ENCODE measurements at regions not wholly inside any gene's neighbourhood (a gene's known extent, or its start where the extent isn't known, plus 50 kb on each side); places are given as distances from the start of the nearest gene placed in this dataset.

DNA sequence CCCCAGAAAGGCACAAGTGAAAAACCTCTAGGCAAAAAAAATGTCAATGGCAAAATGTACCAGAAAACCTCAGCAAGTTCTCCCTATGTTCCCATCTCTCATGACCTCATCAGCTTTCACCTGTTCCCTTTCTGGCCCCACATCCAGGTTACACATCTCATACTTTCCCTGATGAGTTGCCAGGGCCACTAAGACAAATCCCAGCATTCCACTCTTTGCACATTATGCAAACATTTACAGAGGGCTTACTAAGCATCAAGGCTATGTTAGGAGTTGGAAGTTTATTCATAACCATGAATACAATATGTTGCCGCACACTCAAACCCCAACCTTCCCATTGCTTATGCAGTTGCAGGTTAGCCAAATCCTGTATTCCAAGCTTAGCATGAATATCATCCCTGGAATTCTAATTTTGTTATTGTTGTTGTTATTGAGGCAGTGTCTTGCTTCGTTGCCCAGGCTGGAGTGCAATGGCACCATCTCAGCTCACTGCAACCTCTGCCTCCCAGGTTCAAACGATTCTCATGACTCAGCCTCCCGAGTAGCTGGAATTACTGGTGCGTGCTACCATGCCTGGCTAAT, 129.3 kb upstream of the UBE2E2 start:
- DNase-seq (ENCODE audit: extremely low read depth, low read depth, low spot score), result no peak

DNA sequence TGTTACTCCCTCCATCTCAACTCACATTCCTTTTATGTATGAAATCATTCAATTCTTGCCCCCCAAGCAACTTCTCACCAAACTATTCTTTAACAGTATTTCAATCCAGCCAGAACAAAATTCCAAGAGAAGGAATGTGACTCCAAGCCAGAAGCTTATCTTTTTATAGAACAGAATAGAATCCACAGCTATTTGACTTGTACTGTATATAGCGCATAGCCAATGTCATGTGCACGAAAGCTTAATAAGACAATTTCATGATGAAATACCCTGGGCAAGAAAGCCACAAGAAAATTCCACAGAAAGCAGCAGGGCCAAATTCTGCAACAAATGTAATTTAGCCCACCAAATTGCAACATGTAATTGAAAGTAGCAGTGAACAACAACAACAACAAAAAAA, 127.6 kb upstream of the UBE2E2 start:
- no peak for DNase-seq (ENCODE audit: extremely low read depth, low read depth, low spot score)

DNA sequence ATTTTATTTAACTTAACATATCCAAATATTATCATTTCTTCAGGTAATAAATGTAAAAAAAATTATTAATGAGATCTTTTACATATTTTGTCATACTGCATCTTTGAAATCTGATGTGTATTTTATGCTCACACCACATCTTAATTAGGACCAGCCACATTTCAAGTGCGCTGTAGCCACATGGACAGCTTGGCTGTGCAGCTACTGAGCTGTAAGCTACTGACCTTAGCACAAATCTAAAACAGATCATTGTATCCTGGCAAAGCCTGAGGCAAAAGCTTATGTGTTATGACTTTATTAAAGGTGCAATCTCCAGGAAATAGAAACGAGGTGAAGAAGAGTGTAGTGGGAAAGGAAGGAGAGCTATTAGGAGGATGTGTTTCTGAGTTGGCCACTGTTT, 126.7 kb upstream of the UBE2E2 start:
- no peak for DNase-seq (ENCODE audit: extremely low read depth, low read depth, low spot score)

DNA sequence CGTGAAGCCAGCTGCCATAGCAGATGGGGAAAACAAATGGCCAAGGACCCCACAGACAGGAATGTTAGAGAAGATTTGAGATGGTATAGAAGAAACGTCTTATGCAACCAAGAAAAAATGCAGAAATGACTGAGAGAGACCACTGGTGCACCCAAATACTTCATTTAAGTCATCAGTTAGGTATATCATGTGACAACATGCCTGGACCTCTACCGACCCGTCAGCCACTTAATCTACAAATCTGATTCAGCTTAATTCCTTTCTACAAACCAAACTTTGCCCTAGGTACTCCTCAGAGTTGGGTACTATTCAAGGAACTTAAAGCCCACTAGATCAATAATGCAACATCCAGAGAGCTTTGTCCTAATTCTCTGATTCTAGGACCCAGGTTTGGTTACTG, 126.0 kb upstream of the UBE2E2 start:
- DNase-seq (ENCODE audit: extremely low read depth, low read depth, low spot score), result no peak

DNA sequence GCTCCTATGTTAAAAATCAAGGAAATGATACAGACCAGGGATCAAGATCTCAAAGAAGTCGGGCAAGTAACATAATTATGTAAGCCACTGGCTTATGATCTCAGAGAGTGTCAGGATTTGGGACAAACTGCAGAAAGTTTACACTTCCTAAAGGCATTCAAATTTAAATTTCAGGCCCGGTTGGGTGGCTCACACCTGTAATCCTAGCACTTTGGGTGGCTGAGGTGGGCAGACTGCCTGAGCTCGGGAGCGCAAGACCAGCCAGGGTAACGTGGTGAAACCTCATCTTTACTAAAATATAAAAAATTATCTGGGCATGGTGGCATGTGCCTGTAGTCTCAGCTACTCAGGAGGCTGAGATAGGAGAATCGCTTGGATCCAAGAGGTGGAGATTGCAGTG, 124.4 kb upstream of the UBE2E2 start:
- DNase-seq (ENCODE audit: extremely low read depth, low read depth, low spot score), result no peak

DNA sequence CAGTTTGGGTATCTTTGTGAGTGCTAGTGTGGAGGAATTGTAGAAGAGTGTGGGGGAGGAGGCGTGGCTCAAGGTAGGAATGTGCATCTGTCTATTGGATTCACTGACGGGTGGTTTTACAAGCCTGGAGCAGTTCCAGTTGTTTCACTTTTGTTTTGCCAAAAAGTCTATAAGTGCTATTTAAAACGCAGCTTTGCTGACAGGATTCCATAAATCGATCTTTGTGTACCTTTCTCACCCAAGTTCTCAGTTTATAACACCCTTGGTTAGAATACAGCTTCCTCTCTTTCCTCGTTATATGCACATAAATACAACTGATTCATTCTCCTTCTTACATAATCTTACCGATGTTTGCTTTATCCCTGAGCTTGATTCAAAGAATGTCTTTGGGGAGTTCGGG, 123.2 kb upstream of the UBE2E2 start:
- no peak for DNase-seq (ENCODE audit: extremely low read depth, low read depth, low spot score)

DNA sequence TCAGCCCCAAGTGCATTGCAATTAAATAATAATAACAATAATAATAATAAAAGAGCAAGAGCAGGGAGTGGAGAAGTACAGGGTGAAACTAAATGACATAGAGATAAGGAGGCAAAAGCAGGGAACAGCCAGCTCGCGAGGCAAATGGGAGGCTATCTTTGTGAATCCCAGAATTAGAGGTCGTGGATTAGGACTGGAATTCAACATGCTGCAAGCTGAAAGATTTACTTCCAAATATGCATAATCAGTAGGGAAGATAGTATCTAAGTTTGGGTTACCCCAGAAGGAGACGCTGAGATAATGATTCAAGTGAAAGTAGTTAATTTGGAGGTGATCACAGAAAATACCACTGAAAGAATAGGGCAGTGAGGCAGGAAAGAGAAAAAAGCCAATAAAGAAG, 119.4 kb upstream of the UBE2E2 start:
- DNase-seq (ENCODE audit: extremely low read depth, low read depth, low spot score), result no peak

DNA sequence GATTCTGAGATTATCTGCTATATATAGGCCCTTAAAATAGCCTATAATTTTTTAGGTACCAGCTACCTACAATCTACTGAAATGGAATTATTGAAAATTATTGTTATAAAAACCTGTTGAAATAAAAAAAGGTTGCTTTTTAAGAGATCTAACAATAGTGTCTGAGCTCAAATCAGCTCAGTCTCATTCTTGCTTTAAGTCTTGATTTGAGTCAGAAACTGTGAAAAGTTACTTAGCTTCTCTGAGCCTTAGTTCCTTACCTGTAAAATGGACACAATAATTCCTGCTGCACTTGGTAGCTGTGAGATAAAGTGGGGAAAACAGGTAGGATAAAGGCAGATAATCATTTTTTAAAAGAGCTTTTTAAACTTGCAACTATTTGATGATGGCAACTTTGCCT, 118.8 kb upstream of the UBE2E2 start:
- no peak for DNase-seq (ENCODE audit: extremely low read depth, low read depth, low spot score)

DNA sequence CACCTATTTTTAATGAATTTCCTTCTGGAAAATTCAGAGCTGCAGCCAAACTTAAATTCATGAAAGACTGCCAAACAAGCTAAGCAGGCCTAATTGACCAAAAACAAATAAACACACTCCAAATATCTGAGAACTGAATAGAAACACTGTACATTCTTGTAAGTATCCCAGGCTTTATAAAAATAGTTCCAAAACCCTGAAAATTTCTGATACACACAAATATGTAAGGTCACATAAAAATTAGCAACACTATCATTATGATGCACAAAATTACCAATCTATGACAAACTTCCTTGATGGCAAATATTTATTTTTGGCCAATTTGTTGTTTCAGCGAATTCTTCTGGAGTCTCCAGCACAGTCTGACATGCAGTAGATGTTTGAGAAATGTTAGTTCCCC, 117.9 kb upstream of the UBE2E2 start:
- no peak for DNase-seq (ENCODE audit: extremely low read depth, low read depth, low spot score)

DNA sequence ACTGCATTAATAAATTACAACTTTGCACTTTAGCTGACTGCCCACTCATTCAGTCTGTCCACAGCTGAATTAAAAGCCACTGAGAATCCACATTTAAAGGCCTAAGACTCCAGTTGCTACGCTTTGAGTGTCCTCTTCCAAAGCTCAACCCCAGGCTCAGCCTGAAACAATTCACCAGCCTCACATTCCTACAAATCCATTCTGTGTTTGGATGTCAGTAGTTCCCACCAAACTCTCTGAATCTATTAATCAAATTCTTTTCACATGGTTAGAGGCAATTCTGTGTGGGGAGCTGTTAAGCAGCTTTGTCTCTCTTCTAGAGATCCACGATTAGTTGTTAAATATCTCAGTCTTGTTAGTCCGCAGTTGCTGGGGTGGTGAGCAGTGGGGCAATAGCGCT, 116.8 kb upstream of the UBE2E2 start:
- no peak for DNase-seq (ENCODE audit: extremely low read depth, low read depth, low spot score)

DNA sequence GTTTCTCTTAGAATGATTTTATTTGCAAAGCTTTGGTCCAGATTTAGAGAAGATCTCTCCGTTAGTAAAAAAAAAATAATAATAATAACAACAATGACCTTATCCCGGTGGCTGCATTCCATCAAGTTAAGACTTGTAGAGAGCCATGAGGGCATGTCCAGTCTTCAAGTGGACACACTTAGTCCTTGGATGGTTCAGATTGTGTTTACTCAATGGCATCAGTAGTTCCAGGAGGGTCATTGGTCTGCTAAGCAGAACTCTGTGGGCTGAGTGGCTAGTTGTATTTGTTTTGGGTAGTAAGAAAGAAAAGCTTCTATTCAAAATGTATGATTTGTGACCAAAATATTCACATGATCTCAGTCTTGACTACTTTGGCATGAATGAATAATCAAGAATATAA, 116.3 kb upstream of the UBE2E2 start:
- no peak for DNase-seq (ENCODE audit: extremely low read depth, low read depth, low spot score)

DNA sequence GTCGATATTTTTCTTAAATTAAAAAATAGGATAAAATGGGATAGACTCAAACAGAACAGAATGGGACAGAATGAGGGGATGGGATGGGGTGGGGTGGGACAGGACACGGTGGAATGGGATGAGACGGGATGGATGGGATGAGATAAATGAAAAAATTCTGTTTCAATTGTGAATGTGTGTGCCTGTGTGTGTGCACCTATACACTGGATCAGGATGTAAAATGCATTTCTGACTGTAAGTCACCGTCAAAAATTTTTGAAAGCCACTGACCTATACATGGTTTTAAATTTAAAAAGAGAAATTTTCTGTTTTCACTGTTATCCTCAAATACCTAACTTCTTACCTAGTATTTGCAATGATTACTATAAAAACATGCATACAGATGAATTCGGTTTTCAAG, 108.7 kb upstream of the UBE2E2 start:
- DNase-seq (ENCODE audit: extremely low read depth, low read depth, low spot score), result no peak

DNA sequence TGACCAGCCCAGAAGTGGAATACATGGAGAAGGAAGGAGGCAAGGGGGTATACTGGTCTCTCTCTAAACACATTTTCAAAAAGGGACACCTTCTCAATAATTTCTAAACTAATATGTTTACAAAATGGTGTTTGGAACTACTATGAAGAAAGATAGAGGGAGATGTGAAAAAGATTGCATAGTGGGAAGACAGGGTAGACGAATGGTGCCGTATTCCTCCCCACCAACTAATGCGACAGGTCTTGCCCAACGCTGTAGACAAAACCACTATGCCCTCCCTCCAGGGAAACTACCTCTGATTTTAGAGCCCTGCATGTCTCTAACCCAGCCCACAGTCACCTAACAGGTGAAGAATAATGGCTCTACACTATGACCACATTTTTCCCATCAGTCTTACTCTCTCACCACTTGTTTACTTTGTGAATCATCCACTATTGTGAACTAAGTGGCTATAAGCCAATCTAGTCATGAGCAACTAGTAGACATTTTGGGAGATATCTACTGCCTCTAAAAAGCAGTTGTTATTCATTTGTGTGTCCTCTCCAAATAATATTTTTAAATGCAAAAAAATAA, 108.2 kb upstream of the UBE2E2 start:
- no peak for DNase-seq (ENCODE audit: extremely low read depth, low read depth, low spot score)

DNA sequence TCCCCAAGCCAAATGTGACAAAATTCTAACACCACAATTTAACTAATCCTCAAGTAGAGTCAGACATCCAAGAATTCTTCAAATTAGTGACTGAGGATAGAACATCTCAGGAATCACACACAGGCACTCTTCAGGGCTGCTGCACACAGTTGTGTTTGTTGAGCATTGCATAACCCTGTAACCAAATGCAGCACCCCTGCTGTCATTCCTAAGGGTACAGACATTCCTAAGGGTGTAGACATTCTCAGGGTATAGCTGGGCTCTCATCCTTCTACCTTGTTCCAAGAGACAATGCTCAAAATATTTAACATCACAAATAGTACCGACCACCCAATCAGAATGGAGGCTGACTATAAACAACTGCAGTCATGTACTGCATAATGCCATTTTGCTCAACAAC, 107.1 kb upstream of the UBE2E2 start:
- no peak for DNase-seq (ENCODE audit: extremely low read depth, low read depth, low spot score)

DNA sequence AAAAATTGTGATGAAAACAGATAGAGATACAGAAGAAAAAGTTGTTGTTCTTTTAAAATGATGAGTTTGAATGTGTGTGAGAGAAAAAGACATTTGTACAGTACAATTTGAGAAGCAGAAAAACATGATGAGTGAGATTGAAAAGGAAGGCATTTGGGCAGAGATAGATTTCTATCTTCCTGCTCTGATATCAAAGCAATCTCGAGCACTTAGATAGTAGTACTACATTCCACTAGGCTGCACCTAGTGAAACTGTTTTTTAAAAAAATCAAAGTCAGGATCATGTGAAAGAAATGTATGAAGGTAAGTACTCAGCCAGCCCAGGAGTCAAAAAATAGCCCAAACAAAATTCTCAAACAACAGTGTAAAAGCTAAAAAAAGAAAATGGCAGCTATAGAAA, 104.1 kb upstream of the UBE2E2 start:
- DNase-seq (ENCODE audit: extremely low read depth, low read depth, low spot score), result no peak

DNA sequence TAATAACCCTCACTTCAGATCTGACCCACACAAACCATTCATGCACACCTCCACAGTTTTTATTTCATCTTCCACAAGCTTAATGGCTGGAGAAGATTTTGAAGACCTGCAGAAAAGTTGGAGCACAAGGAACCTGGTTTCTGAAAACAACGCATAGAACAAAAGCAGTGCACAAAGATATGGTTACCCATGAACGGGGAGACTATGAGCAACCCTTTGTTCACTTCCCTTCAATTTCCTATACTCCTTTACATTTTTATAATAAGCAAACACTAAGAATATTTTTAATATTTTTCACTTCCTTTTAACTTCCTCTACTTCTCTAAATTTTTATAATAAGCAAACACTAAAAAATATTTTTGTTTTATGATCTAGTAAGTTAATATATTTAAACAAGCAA, 103.5 kb upstream of the UBE2E2 start:
- DNase-seq (ENCODE audit: extremely low read depth, low read depth, low spot score), result no peak

DNA sequence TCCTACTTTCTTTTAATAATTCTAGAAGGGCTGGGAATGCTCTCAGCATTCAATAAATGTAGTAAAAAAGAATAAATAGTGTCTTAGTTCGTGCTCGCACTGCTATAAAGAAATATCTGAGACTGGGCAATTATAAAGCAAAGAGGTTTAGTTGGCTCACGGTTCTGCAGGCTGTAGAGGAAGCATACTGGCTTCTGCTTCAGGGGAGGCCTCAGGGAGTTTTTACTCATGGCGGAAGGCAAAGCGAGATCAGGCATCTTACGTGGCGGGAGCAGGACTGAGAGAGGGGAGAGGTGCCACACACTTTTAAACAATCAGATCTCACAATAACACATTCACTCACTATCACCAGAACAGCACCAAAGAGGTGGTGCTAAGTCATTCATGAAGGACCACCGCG, 103.0 kb upstream of the UBE2E2 start:
- DNase-seq (ENCODE audit: extremely low read depth, low read depth, low spot score), result no peak

DNA sequence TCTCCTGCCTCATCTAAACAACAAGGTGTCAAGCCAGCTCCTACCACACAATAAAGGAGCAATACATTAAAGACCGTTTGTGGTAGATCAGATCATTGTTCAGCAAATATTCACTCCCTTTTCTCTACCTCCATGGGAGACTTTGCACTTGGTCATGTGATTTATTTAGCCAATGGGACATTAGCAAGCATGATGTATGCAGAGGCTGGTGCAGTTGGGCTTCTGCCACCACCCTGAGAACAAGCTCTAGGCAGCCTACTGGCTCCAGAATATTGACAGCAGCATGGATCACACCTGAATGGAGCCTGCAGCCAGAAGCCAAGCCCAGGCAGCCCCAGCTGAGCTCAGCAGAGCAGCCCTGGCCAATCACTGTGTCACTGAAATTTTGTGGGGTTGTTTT, 99.4 kb upstream of the UBE2E2 start:
- DNase-seq (ENCODE audit: extremely low read depth, low read depth, low spot score), result no peak

DNA sequence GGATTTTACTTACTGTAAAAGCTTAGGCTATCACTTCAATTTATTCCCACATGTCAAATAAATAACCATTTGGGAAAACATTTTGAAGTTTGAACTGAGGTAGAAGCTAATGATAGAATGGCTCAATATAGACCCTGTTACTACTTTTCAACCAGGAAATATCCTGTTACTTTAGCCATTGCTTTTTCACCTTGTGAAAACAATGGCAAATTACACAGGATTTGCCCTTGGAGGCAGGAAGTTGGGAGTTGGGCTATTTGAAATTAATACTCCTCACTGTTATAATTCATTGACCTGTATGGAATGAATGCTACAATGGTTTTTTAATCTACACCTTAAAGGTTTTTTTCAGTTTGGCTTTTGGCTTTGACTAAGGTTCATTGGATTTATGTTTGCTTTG, 98.1 kb upstream of the UBE2E2 start:
- DNase-seq (ENCODE audit: extremely low read depth, low read depth, low spot score), result no peak

DNA sequence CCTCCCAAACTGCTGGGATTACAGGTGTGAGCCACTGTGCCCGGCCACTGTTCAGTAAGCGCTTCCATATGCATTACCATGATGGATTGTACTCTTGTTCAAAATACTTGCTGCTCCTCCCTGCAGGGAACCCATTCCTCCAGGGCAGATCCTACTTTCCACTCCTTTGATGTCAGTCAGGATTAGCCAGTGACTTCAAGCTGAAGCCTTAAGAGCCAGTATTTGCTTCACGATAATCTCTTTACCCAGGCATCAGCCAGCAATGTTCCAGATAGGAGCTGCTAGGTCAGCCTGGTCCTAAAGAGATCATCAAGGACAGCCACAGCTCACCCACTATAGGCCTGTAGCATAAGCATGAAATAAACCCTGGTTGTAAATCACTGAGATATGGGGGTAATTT, 96.5 kb upstream of the UBE2E2 start:
- no peak for DNase-seq (ENCODE audit: extremely low read depth, low read depth, low spot score)

DNA sequence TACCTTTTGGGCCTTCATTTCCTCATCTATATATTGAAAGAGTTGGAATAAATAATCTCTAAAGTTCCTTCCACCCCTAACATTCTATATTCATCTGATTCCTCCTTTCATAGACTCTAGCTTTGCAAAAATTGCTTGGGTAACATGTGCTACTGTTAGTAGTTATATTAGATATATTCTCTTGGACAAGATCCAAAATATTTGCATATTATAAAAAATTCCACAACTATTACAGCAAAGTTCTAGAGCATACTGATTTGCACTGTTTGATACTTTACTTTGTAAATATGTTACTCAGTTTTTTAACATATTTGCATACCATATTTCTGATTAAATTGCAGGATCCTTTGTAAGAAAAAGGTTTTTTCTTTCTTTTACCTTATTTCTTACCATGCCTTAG, 95.9 kb upstream of the UBE2E2 start:
- DNase-seq (ENCODE audit: extremely low read depth, low read depth, low spot score), result no peak

DNA sequence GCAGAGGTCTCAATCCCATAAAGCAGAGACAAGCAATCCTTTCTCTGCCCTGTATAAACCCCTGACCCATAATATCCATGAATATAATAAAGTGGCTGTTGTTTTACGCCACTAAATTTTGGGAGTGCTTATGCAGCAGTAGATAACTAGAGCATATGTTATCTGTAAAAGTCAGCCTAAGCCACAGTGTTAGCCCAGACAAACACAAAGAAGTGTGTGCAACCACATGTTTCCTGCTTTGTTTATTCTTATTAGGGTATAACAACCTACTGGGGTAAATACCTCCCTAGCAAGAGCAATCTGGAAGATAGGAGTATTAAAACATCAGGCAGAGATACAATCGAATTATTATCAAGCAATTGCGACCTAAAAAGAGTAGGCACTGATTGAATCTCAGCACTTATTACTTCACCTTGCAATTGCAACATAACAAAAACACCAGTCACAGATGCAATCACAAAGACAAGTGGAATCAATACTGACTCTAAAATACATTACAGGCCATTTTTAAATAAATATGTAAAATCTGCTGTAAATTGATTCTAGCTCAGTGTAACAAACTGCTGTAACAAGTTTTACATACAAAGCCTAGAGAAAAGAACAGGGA, 94.6 kb upstream of the UBE2E2 start:
- no peak for DNase-seq (ENCODE audit: extremely low read depth, low read depth, low spot score)

DNA sequence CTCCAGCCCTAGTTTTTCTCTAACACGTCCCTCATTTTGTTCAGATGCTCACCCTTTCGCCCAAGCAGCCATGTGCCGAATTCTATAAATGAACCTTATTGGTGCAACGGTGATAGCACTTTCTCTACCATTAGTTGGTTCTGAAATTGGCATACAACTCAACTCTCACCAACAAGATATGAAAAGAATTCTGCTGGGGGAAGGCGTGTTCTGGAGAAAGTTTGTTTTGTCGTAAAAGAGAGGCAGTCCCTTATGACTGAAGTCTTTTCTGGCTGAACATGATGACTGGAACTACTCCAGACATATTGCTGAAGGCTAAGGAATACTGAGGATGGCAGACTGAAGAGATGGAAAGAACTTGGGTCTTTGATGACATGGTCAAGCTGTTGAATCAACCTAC, 91.8 kb upstream of the UBE2E2 start:
- DNase-seq (ENCODE audit: extremely low read depth, low read depth, low spot score), result no peak

Measured in glomerular endothelial cell (primary cell).